Mesendoderm (in vitro differentiated cells): ENCODE measurements at regions not wholly inside any gene's neighbourhood (a gene's known extent, or its start where the extent isn't known, plus 50 kb on each side); places are given as distances from the start of the nearest gene placed in this dataset.
A peak's percentile ranks its signal among the peaks of the same experiment; 100 is the strongest.

Experiments used
- DNase-seq: peaks from one replicate; pipeline ENCODE4 v3.0.0; 2013
- H2AK5ac ChIP-seq: 2 replicates; pipeline ENCODE4 v1.6.1; 2013; ENCODE audit warnings: low read length, inconsistent platforms
- H2BK120ac ChIP-seq: 2 replicates; pipeline ENCODE4 v1.6.1; 2013; ENCODE audit warnings: low read depth, mild to moderate bottlenecking, low read length, moderate library complexity, mixed read lengths
- H2BK15ac ChIP-seq: replicated peaks from 2 replicates; pipeline ENCODE4 v1.6.1; 2013; ENCODE audit warnings: low read depth, mild to moderate bottlenecking, moderate library complexity
- H2BK5ac ChIP-seq: 2 replicates; pipeline ENCODE4 v1.6.1; 2013; ENCODE audit warnings: low read length, inconsistent platforms
- H3K18ac ChIP-seq: 2 replicates; pipeline ENCODE4 v1.6.1; 2013; ENCODE audit warnings: mild to moderate bottlenecking, low read length, mixed read lengths
- H3K23ac ChIP-seq: one replicate; pipeline ENCODE4 v1.6.1; 2013; ENCODE audit warnings: low read length
- H3K27ac ChIP-seq: 2 replicates; pipeline ENCODE4 v1.5.1; 2013; ENCODE audit warnings: low read depth, mild to moderate bottlenecking, inconsistent platforms, low read length, moderate library complexity
- H3K27me3 ChIP-seq: 2 replicates; pipeline ENCODE4 v1.6.1; 2013; ENCODE audit warnings: low read length, control low read depth, mild to moderate bottlenecking, inconsistent platforms; ENCODE audit not compliant: insufficient read depth, poor library complexity
- H3K36me3 ChIP-seq: 2 replicates; pipeline ENCODE4 v1.6.1; 2013; ENCODE audit warnings: low read length, inconsistent platforms; ENCODE audit not compliant: control insufficient read depth, insufficient read depth
- H3K4ac ChIP-seq: one replicate; pipeline ENCODE4 v1.6.1; 2013; ENCODE audit warnings: low read depth, mild to moderate bottlenecking, low read length, moderate library complexity
- H3K4me1 ChIP-seq: 2 replicates; pipeline ENCODE4 v1.6.1; 2013; ENCODE audit warnings: low read depth, low read length, inconsistent platforms; ENCODE audit not compliant: control insufficient read depth
- H3K4me2 ChIP-seq: 2 replicates; pipeline ENCODE4 v1.6.1; 2013; ENCODE audit warnings: low read length
- H3K4me3 ChIP-seq: 2 replicates; pipeline ENCODE4 v1.5.1; 2013; ENCODE audit warnings: mild to moderate bottlenecking, low read length
- H3K56ac ChIP-seq: one replicate; pipeline ENCODE4 v1.6.1; 2013; ENCODE audit warnings: low read length
- H3K79me1 ChIP-seq: 2 replicates; pipeline ENCODE4 v1.6.1; 2013; ENCODE audit warnings: low read length, inconsistent platforms
- H3K79me2 ChIP-seq: 2 replicates; pipeline ENCODE4 v1.6.1; 2013; ENCODE audit warnings: mild to moderate bottlenecking, low read length; ENCODE audit not compliant: control insufficient read depth, insufficient read depth
- H3K9ac ChIP-seq: 2 replicates; pipeline ENCODE4 v1.6.1; 2013; ENCODE audit warnings: low read length, inconsistent platforms
- H4K5ac ChIP-seq: one replicate; pipeline ENCODE4 v1.6.1; 2013; ENCODE audit warnings: low read length
- H4K8ac ChIP-seq: one replicate; pipeline ENCODE4 v1.6.1; 2013; ENCODE audit warnings: low read depth, mild to moderate bottlenecking, control low read depth, low read length, moderate library complexity
- WGBS: extraction: QIAGEN DNeasy Blood & Tissue Kit; methylation state at CpG from one replicate; pipeline ENCODE4 v1.1.7; 2013; ENCODE audit warnings: low lambda C conversion rate, missing lambda C conversion rate; ENCODE audit not compliant: insufficient coverage; ENCODE audit errors: extremely low coverage; 5-methylcytosine and 5-hydroxymethylcytosine counted together

GRCh38 chr14:98608071-98609060, 663.6 kb downstream of the BCL11B start:
- no peaks in the 10 kb centered on the region for H3K36me3 ChIP-seq
- DNase-seq: no peak
- no peaks in the 10 kb centered on the region for H3K79me2 ChIP-seq
- no peak overlapping the region for H3K23ac ChIP-seq
- no peak overlapping the region for H2AK5ac ChIP-seq
- H3K4me2 ChIP-seq: no peak overlapping the region
- no peak overlapping the region for H3K4me3 ChIP-seq
- no peak overlapping the region for H3K18ac ChIP-seq
- no peak overlapping the region for H4K5ac ChIP-seq
- H3K27ac ChIP-seq: no peak overlapping the region
- no peaks in the 10 kb centered on the region for H3K79me1 ChIP-seq
- H3K4ac ChIP-seq: no peak overlapping the region
- no peak overlapping the region for H4K8ac ChIP-seq
- H2BK15ac ChIP-seq: no peak overlapping the region
- no peaks in the 10 kb centered on the region for H3K4me1 ChIP-seq
- no peak overlapping the region for H3K9ac ChIP-seq
- H2BK120ac ChIP-seq: no peak overlapping the region
- WGBS: no CpG with 5 or more reads among the region's 11 CpGs
- no peak overlapping the region for H2BK5ac ChIP-seq
- no peak overlapping the region for H3K56ac ChIP-seq
- no peaks in the 10 kb centered on the region for H3K27me3 ChIP-seq

DNA sequence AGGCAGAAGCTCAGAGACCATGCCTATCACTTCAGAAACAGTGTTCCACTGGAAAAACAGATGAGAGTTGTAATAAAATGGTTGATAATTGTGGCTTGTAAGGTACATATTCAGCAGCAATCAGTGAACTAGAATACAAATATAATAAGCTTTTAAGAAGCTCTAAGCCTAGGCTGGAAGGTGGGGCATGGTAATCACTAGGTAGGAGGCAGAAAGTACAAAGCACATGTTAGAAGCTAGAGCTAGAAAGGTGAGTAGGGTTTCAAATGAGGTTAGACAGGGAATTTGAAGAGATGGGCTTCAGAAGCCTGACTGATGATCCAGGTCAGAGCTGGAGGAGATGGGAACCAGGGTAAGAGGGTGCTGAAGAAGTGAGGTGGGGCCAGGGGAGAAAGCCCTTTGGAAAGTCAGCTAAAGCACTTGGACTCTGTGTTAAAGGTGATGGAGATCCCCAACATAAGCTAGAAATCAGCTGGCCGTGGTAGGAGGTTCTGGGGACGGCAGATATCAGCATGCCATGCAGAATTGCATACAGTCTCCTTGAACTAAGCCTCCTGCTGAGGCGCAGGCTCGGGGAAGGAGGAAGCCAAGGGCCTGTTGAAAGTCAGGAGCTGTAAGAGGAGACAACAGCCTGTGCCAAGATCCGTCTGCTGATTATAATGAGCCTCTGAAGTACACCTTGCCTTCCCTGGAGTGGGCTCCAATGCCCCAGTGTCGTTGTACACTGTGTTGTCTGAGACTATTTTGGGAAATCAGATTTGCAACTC, 659.4 kb downstream of the BCL11B start:
- Histone ChIP-seq H3K27me3 (no peaks in the 10 kb centered on the region), H2BK5ac (no peak overlapping the region), H3K79me1 (no peaks in the 10 kb centered on the region), H3K23ac (no peak overlapping the region), H3K18ac (no peak overlapping the region), H3K56ac (no peak overlapping the region), H3K36me3 (no peaks in the 10 kb centered on the region), H3K4me2 (no peak overlapping the region), H4K5ac (no peak overlapping the region), H3K4me3 (no peak overlapping the region), H3K27ac (no peak overlapping the region), H2BK120ac (no peak overlapping the region), H3K4me1 (no peaks in the 10 kb centered on the region), H3K4ac (no peak overlapping the region), H4K8ac (no peak overlapping the region), H2AK5ac (no peak overlapping the region), H3K9ac (no peak overlapping the region), H3K79me2 (no peaks in the 10 kb centered on the region), H2BK15ac (no peak overlapping the region)
- WGBS: no CpG with 5 or more reads among the region's 6 CpGs
- no peak for DNase-seq

GRCh38 chr14:98614741-98615140, 657.3 kb downstream of the BCL11B start:
- H3K56ac ChIP-seq: no peak overlapping the region
- H3K36me3 ChIP-seq: no peaks in the 10 kb centered on the region
- no peak overlapping the region for H4K8ac ChIP-seq
- H3K4me2 ChIP-seq: no peak overlapping the region
- no peaks in the 10 kb centered on the region for H3K79me2 ChIP-seq
- no peak overlapping the region for H3K23ac ChIP-seq
- no peak overlapping the region for H3K27ac ChIP-seq
- DNase-seq: no peak
- no peak overlapping the region for H3K4ac ChIP-seq
- H3K9ac ChIP-seq: no peak overlapping the region
- H2BK5ac ChIP-seq: no peak overlapping the region
- H3K18ac ChIP-seq: no peak overlapping the region
- H3K27me3 ChIP-seq: no peaks in the 10 kb centered on the region
- no peak overlapping the region for H4K5ac ChIP-seq
- no peak overlapping the region for H2AK5ac ChIP-seq
- no peaks in the 10 kb centered on the region for H3K79me1 ChIP-seq
- H3K4me1 ChIP-seq: no peaks in the 10 kb centered on the region
- no CpG with 5 or more reads among the region's 3 CpGs for WGBS
- H3K4me3 ChIP-seq: no peak overlapping the region
- H2BK15ac ChIP-seq: no peak overlapping the region
- H2BK120ac ChIP-seq: no peak overlapping the region

- H2AK5ac ChIP-seq: no peak overlapping the region
- H3K4ac ChIP-seq: no peak overlapping the region
- no peaks in the 10 kb centered on the region for H3K36me3 ChIP-seq
- no peaks in the 10 kb centered on the region for H3K27me3 ChIP-seq
- no peak overlapping the region for H3K27ac ChIP-seq
- H2BK120ac ChIP-seq: no peak overlapping the region
- no peak overlapping the region for H3K4me3 ChIP-seq
- no peak overlapping the region for H3K18ac ChIP-seq
- H2BK5ac ChIP-seq: no peak overlapping the region
- H3K56ac ChIP-seq: no peak overlapping the region
- H4K5ac ChIP-seq: no peak overlapping the region
- DNase-seq: peak; percentile 13
- no peaks in the 10 kb centered on the region for H3K79me1 ChIP-seq
- H3K79me2 ChIP-seq: no peaks in the 10 kb centered on the region
- no peak overlapping the region for H4K8ac ChIP-seq
- no peak overlapping the region for H3K4me2 ChIP-seq
- no peak overlapping the region for H3K9ac ChIP-seq
- no peak overlapping the region for H2BK15ac ChIP-seq
- no peaks in the 10 kb centered on the region for H3K4me1 ChIP-seq
- no peak overlapping the region for H3K23ac ChIP-seq
- WGBS: no CpG with 5 or more reads among the region's 4 CpGs
Observed at GRCh38 chr14:98622208-98623051, 649.6 kb downstream of the BCL11B start.

GRCh38 chr14:98623788-98624415, 648.1 kb downstream of the BCL11B start:
- no peak overlapping the region for H4K5ac ChIP-seq
- H2BK120ac ChIP-seq: no peak overlapping the region
- H3K79me2 ChIP-seq: no peaks in the 10 kb centered on the region
- DNase-seq: no peak
- no peak overlapping the region for H3K4me2 ChIP-seq
- no peaks in the 10 kb centered on the region for H3K79me1 ChIP-seq
- H3K27me3 ChIP-seq: no peaks in the 10 kb centered on the region
- no peak overlapping the region for H3K4me3 ChIP-seq
- H3K4ac ChIP-seq: no peak overlapping the region
- no peak overlapping the region for H4K8ac ChIP-seq
- H3K4me1 ChIP-seq: no peaks in the 10 kb centered on the region
- H3K18ac ChIP-seq: no peak overlapping the region
- no peaks in the 10 kb centered on the region for H3K36me3 ChIP-seq
- H3K56ac ChIP-seq: no peak overlapping the region
- H3K27ac ChIP-seq: no peak overlapping the region
- no peak overlapping the region for H2BK5ac ChIP-seq
- no CpG with 5 or more reads among the region's 14 CpGs for WGBS
- no peak overlapping the region for H2BK15ac ChIP-seq
- H3K9ac ChIP-seq: no peak overlapping the region
- no peak overlapping the region for H3K23ac ChIP-seq
- H2AK5ac ChIP-seq: no peak overlapping the region
